A549 (cell line): ENCODE measurements at regions not wholly inside any gene's neighbourhood (a gene's known extent, or its start where the extent isn't known, plus 50 kb on each side); places are given as distances from the start of the nearest gene placed in this dataset.

Experiments used
- BCL3 ChIP-seq: fragments of >200 bp; sonication (Bioruptor Twin); formaldehyde crosslinking; IDR thresholded peaks from 3 replicates; pipeline ENCODE4 v1.6.1; 2016
- CEBPB ChIP-seq, 2 experiments: fragments of >200 bp in 1 of 2; sonication (Bioruptor Twin) in 1 of 2; formaldehyde crosslinking in 1 of 2; IDR thresholded peaks; 2 replicates each; pipeline ENCODE4 v1.6.1; 2012 to 2016
- CTCF ChIP-seq: fragments of >200 bp; sonication (Bioruptor Twin); formaldehyde crosslinking; IDR thresholded peaks from 3 replicates; pipeline ENCODE4 v1.5.1; 2016
- HOXA7 ChIP-seq: fragments of 250-450 bp; sonication (Bioruptor Pico); IDR thresholded peaks from 2 replicates; pipeline ENCODE4 v1.5.0; 2020; ENCODE audit warnings: mild to moderate bottlenecking, moderate library complexity
- KDM5A ChIP-seq: fragments of 200-600 bp; sonication (generic); IDR thresholded peaks from 2 replicates; pipeline ENCODE4 v1.6.1; 2016; ENCODE audit warnings: antibody characterized with exemption, mild to moderate bottlenecking
- MAX ChIP-seq: IDR thresholded peaks from 2 replicates; pipeline ENCODE4 v1.6.1; 2012
- NFE2L2 ChIP-seq: fragments of 150-350 bp; conservative IDR thresholded peaks from 2 replicates; pipeline ENCODE4 v1.6.1; 2014; ENCODE audit warnings: low read length
- POLR2A ChIP-seq: IDR thresholded peaks from 2 replicates; pipeline ENCODE4 v1.6.1; 2012; ENCODE audit warnings: mild to moderate bottlenecking, low read length
- RCOR1 ChIP-seq: fragments of 150-350 bp; IDR thresholded peaks from 2 replicates; pipeline ENCODE4 v1.6.1; 2014; ENCODE audit warnings: antibody characterized with exemption, low read length, low read depth

- no peak for TF ChIP-seq NFE2L2
- no peak for TF ChIP-seq RCOR1
- TF ChIP-seq CTCF, result no peak
- TF ChIP-seq KDM5A, result no peak
- TF ChIP-seq POLR2A, result no peak
- TF ChIP-seq BCL3, result no peak
- no peak for TF ChIP-seq HOXA7 (CRISPR knock-in tag)
- no peak for TF ChIP-seq CEBPB (IDR thresholded peaks at IDR 0.05)
- no peak for TF ChIP-seq MAX
Observed at GRCh38 chr6:164612751-164613150, 696.7 kb downstream of the C6orf118 start.
